ENCODE measurements at regions not wholly inside any gene's neighbourhood (a gene's known extent, or its start where the extent isn't known, plus 50 kb on each side); places are given as distances from the start of the nearest gene placed in this dataset.
"Not testable (repeated sequence)": the region's sequence is repeated elsewhere in the genome, so short reads cannot be mapped to it uniquely, and the experiment has no call there.

- DNase-seq (ENCODE audit: low read depth) = no peak
These were observed 260.3 kb downstream of the MYCN start for GRCh38 chr2:16200554-16201193.

GRCh38 chr2:16199882-16200553 is 259.7 kb downstream of the MYCN start:
- DNase-seq (ENCODE audit: low read depth) = no peak

GRCh38 chr2:16199241-16199640 is 258.9 kb downstream of the MYCN start:
- not testable (repeated sequence) for DNase-seq (ENCODE audit: low read depth)

- DNase-seq (ENCODE audit: low read depth) = no peak
These were observed 258.0 kb downstream of the MYCN start for GRCh38 chr2:16198166-16198912.

- no peak for DNase-seq (ENCODE audit: low read depth)
These were observed 257.3 kb downstream of the MYCN start for GRCh38 chr2:16197504-16198147.

GRCh38 chr2:16196687-16197503 is 256.5 kb downstream of the MYCN start:
- no peak for DNase-seq (ENCODE audit: low read depth)

- DNase-seq (ENCODE audit: low read depth) = no peak
These were observed 255.3 kb downstream of the MYCN start for GRCh38 chr2:16195681-16196070.

GRCh38 chr2:16194931-16195680 is 254.8 kb downstream of the MYCN start:
- no peak for DNase-seq (ENCODE audit: low read depth)

GRCh38 chr2:16194530-16194929 is 254.2 kb downstream of the MYCN start:
- DNase-seq (ENCODE audit: low read depth) = no peak

GRCh38 chr2:16194096-16194390 is 253.7 kb downstream of the MYCN start:
- no peak for DNase-seq (ENCODE audit: low read depth)

GRCh38 chr2:16192416-16193216 is 252.3 kb downstream of the MYCN start:
- no peak for DNase-seq (ENCODE audit: low read depth)

- DNase-seq (ENCODE audit: low read depth) = no peak
These were observed 251.3 kb downstream of the MYCN start for GRCh38 chr2:16191431-16192200.

GRCh38 chr2:16190446-16191270 is 250.3 kb downstream of the MYCN start:
- no peak for DNase-seq (ENCODE audit: low read depth)

GRCh38 chr2:16189836-16190160 is 249.4 kb downstream of the MYCN start:
- DNase-seq (ENCODE audit: low read depth) = no peak

GRCh38 chr2:16189029-16189835 is 248.9 kb downstream of the MYCN start:
- DNase-seq (ENCODE audit: low read depth) = no peak

- no peak for DNase-seq (ENCODE audit: low read depth)
These were observed 248.0 kb downstream of the MYCN start for GRCh38 chr2:16188261-16188890.

- DNase-seq (ENCODE audit: low read depth) = no peak
These were observed 247.1 kb downstream of the MYCN start for GRCh38 chr2:16187482-16187817.

Data from stimulated activated CD4-positive, alpha-beta T cell treated with anti-CD3 and anti-CD28 coated beads, Interleukin-2, amount 100 ng/mL, for 4 hours (primary cell).